ENCODE measurements at regions not wholly inside any gene's neighbourhood (a gene's known extent, or its start where the extent isn't known, plus 50 kb on each side); places are given as distances from the start of the nearest gene placed in this dataset.

DNA sequence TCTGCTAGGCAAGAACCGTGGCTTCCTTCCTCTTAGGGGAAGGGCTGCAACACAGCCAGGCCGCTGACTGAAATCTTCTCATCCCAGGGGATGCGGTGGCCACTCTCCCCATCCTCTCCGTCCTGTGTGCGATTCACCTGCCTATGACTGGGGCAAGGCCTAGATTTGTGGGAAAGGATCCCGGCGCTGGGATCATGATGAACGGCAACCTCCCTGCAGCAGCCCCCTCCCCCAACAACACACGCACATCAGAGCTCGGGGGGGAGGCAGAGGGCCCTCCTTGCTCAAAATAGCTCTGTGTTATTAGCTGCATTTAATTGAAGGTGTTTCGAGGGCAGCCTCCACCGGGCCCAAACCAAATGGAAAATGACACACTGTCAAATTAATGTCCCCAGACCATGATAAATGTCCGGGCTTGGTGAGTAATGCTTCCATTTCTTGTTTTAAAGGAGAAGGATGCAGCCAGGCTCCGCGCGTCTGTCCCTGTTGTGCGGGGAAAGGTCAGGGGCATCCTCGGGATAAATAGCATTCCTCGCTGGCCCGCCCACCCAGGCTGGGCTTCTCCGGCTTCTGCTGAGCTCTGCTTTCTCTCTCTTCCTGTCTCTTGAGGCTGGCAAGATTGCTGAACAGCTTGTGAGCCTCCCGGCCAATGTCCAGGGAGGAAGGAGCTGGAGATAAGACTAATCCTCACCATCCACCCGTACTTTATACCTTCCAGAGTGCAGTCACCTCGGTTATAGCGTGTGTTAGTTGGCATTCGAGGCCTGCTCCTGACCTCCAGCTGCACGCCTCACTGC lies 56.4 kb upstream of the TLE3 start:
- no peak overlapping the region for H3K27ac ChIP-seq (ENCODE audit: insufficient read length, low read depth, low read length)
- peak; percentile 38 for DNase-seq
- no peaks in the 10 kb centered on the region; the same call in 1 of the 2 replicates for H3K4me1 ChIP-seq (ENCODE audit: insufficient read depth, low read length)
- no peak overlapping the region for H4K91ac ChIP-seq (ENCODE audit: insufficient read length, low read depth, low read length)
- no CpG with 5 or more reads among the region's 27 CpGs for WGBS (ENCODE audit: extremely low coverage, insufficient read length, low lambda C conversion rate)
- no peaks in the 10 kb centered on the region; a peak in 1 of 7 replicates for H3K36me3 Mint-ChIP-seq (ENCODE audit: insufficient read depth in 1 of 3, low read depth in 3 of 3)
- H3K79me1 ChIP-seq (ENCODE audit: insufficient read depth, low read depth, low read length, poor library complexity, severe bottlenecking) = no peaks in the 10 kb centered on the region
- H3K14ac ChIP-seq (ENCODE audit: insufficient read depth, low read length) = no peak overlapping the region; the same call in 1 of the 2 replicates
- 0 out of 5 replicates have a peak, but pooled peaks cover 0 to 3% of the 10 kb centered on the region in 2 experiments for H3K9me3 Mint-ChIP-seq
- H2BK5ac ChIP-seq (ENCODE audit: insufficient read length, low read length) = no peak overlapping the region
- no peak overlapping the region for H3K23ac ChIP-seq (ENCODE audit: insufficient read length, low read depth, low read length)
- H3K9ac ChIP-seq (ENCODE audit: extremely low read depth, insufficient read length, low read length) = no peak overlapping the region
- H2BK120ac ChIP-seq (ENCODE audit: low read depth, low read length, poor library complexity, severe bottlenecking) = no peak overlapping the region
- no peaks in the 10 kb centered on the region for H3K27me3 ChIP-seq (ENCODE audit: insufficient read depth, low read length)
- H3K4me3 Mint-ChIP-seq = no peak overlapping the region
- no peak overlapping the region for H3T11ph ChIP-seq (ENCODE audit: low read length)
- no peak overlapping the region for H2BK15ac ChIP-seq (ENCODE audit: low read depth, low read length)
- H4K5ac ChIP-seq (ENCODE audit: insufficient read length, low read depth, low read length) = no peak overlapping the region
- no peaks in the 10 kb centered on the region for H3K79me2 ChIP-seq (ENCODE audit: insufficient read depth, low read length)
- no peak overlapping the region for H4K8ac ChIP-seq (replicated peaks; ENCODE audit: insufficient read length, low read depth, low read length)
- no peak overlapping the region for H2BK20ac ChIP-seq (ENCODE audit: low read depth, low read length, poor library complexity, severe bottlenecking)
- H3K4me2 ChIP-seq (ENCODE audit: insufficient read depth, insufficient read length, low read length) = no peak overlapping the region
- H2AK5ac ChIP-seq (ENCODE audit: insufficient read length, low read length) = no peak overlapping the region
- H3K18ac ChIP-seq (ENCODE audit: insufficient read length, low read depth, low read length) = no peak overlapping the region
- no peaks in the 10 kb centered on the region for H3K9me3 ChIP-seq (ENCODE audit: control insufficient read depth, low read depth, low read length)
- no peak overlapping the region for H3K4ac ChIP-seq (ENCODE audit: low read depth, low read length)
- TF ChIP-seq, protein P1, sequence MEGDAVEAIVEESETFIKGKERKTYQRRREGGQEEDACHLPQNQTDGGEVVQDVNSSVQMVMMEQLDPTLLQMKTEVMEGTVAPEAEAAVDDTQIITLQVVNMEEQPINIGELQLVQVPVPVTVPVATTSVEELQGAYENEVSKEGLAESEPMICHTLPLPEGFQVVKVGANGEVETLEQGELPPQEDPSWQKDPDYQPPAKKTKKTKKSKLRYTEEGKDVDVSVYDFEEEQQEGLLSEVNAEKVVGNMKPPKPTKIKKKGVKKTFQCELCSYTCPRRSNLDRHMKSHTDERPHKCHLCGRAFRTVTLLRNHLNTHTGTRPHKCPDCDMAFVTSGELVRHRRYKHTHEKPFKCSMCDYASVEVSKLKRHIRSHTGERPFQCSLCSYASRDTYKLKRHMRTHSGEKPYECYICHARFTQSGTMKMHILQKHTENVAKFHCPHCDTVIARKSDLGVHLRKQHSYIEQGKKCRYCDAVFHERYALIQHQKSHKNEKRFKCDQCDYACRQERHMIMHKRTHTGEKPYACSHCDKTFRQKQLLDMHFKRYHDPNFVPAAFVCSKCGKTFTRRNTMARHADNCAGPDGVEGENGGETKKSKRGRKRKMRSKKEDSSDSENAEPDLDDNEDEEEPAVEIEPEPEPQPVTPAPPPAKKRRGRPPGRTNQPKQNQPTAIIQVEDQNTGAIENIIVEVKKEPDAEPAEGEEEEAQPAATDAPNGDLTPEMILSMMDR (conservative IDR thresholded peaks at IDR 0.05) = no peak
- peaks cover 18 to 20% of the 10 kb centered on the region in 2 experiments for H3K4me1 Mint-ChIP-seq
- no peak overlapping the region for H2AFZ ChIP-seq (ENCODE audit: low read length)
- peak overlapping the region in 2 of 3 experiments; percentile 30 to 42; a peak in 1 of 7 replicates for H3K27ac Mint-ChIP-seq
- H4K20me1 ChIP-seq (ENCODE audit: control insufficient read depth, insufficient read depth, insufficient read length) = no peaks in the 10 kb centered on the region
- no peak overlapping the region for H3K56ac ChIP-seq (ENCODE audit: insufficient read length, low read depth, low read length)
- H3K27me3 Mint-ChIP-seq (ENCODE audit: low read depth) = peaks cover 7% of the 10 kb centered on the region
- H3K23me2 ChIP-seq (ENCODE audit: insufficient read length, low read depth, low read length, poor library complexity, severe bottlenecking) = no peaks in the 10 kb centered on the region
- no peak overlapping the region for H2BK12ac ChIP-seq (ENCODE audit: insufficient read length, low read depth, low read length)
